GM18508 (cell line): ENCODE measurements at regions not wholly inside any gene's neighbourhood (a gene's known extent, or its start where the extent isn't known, plus 50 kb on each side); places are given as distances from the start of the nearest gene placed in this dataset.
A peak's percentile ranks its signal among the peaks of the same experiment; 100 is the strongest.

Experiments
- ATAC-seq: cut with Tn5 transposase; IDR thresholded peaks from one replicate; pipeline ENCODE4 v1.9.1; 2021; ENCODE audit warnings: moderate number of reproducible peaks; ENCODE audit not compliant: insufficient read depth, unreplicated experiment

- no peak for ATAC-seq
Measured at GRCh38 chrX:42944381-42944998, 166.5 kb upstream of the PPP1R2C start.

GRCh38 chrX:42946544-42947194, 168.7 kb upstream of the PPP1R2C start:
- no peak for ATAC-seq

GRCh38 chrX:42948723-42949657, 171.0 kb upstream of the PPP1R2C start:
- no peak for ATAC-seq

- ATAC-seq, result no peak
Measured at GRCh38 chrX:42951747-42952146, 173.8 kb upstream of the PPP1R2C start.

GRCh38 chrX:42952621-42953020, 174.7 kb upstream of the PPP1R2C start:
- no peak for ATAC-seq

GRCh38 chrX:42954880-42955279, 176.9 kb upstream of the PPP1R2C start:
- peak; percentile 21 for ATAC-seq

GRCh38 chrX:42955349-42955748, 177.4 kb upstream of the PPP1R2C start:
- ATAC-seq, result peak; percentile 71

GRCh38 chrX:42967681-42968300, 189.8 kb upstream of the PPP1R2C start:
- ATAC-seq, result no peak

GRCh38 chrX:42973321-42973720, 195.4 kb upstream of the PPP1R2C start:
- ATAC-seq, result no peak

- no peak for ATAC-seq
Measured at GRCh38 chrX:42975906-42976305, 197.9 kb upstream of the PPP1R2C start.

GRCh38 chrX:42976746-42977366, 198.9 kb upstream of the PPP1R2C start:
- no peak for ATAC-seq

- no peak for ATAC-seq
Measured at GRCh38 chrX:42978655-42979379, 200.9 kb upstream of the PPP1R2C start.

- no peak for ATAC-seq
Measured at GRCh38 chrX:42988700-42989099, 210.7 kb upstream of the PPP1R2C start.

GRCh38 chrX:42992199-42992943, 214.4 kb upstream of the PPP1R2C start:
- ATAC-seq, result no peak

GRCh38 chrX:42996861-42997260, 218.9 kb upstream of the PPP1R2C start:
- no peak for ATAC-seq

GRCh38 chrX:43000121-43000520, 222.2 kb upstream of the PPP1R2C start:
- ATAC-seq, result no peak

- ATAC-seq, result peak; percentile 83
Measured at GRCh38 chrX:43002526-43003203, 224.7 kb upstream of the PPP1R2C start.

- peak; percentile 19 for ATAC-seq
Measured at GRCh38 chrX:43003204-43003565, 225.2 kb upstream of the PPP1R2C start.
